ENCODE measurements at regions not wholly inside any gene's neighbourhood (a gene's known extent, or its start where the extent isn't known, plus 50 kb on each side); places are given as distances from the start of the nearest gene placed in this dataset.

DNA sequence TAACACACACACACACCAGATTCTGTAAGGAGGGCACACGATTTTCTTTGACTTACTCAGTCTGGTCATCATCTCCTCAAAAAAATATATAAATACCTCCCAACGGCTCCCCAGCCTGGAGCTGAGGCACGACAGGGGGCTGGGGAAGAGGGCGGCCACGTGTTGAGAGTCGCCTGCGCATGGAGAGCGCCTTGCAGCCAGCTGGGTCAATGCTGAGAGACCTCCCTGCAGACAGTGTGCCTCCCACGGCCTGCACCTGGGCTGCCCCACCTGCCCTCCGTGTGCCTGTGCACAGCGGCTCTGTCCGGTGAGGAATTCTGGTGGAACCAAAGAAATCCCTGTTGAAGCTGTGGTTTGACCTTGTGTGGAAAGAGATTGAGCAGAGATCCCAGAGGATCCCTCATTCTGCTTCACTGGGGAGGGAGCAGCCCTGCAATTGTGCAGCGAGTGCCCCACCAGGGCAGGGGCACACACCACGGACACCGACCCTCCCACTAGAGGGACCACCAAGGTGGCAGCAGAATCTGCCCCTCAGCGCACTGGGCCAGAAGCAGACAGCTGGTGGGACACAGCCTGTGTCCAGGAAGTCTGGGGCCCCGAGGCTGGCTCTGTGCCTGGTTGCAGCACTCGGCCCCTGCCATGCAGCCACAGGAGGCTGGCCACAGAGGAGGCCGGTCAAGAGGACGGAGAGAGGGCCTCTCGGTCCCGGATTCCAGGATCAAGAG lies 150.5 kb upstream of the PPP2R2D start:
- TF ChIP-seq POLR2A (IDR thresholded peaks at IDR 0.05): no peak
- no peak for TF ChIP-seq EP300 (IDR thresholded peaks at IDR 0.05)
- TF ChIP-seq, protein P1, sequence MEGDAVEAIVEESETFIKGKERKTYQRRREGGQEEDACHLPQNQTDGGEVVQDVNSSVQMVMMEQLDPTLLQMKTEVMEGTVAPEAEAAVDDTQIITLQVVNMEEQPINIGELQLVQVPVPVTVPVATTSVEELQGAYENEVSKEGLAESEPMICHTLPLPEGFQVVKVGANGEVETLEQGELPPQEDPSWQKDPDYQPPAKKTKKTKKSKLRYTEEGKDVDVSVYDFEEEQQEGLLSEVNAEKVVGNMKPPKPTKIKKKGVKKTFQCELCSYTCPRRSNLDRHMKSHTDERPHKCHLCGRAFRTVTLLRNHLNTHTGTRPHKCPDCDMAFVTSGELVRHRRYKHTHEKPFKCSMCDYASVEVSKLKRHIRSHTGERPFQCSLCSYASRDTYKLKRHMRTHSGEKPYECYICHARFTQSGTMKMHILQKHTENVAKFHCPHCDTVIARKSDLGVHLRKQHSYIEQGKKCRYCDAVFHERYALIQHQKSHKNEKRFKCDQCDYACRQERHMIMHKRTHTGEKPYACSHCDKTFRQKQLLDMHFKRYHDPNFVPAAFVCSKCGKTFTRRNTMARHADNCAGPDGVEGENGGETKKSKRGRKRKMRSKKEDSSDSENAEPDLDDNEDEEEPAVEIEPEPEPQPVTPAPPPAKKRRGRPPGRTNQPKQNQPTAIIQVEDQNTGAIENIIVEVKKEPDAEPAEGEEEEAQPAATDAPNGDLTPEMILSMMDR (IDR thresholded peaks at IDR 0.05): no peak
- H3K4me3 ChIP-seq: no peak overlapping the region
- H3K9me3 ChIP-seq: no peaks in the 10 kb centered on the region
- 58 to 61% methylated on average over 20 to 22 of the region's 22 CpGs for WGBS, 2 donors
- H3K27ac ChIP-seq: no peak overlapping the region
- no peaks in the 10 kb centered on the region for H3K27me3 ChIP-seq
- DNase-seq (ENCODE audit: low spot score in 2 of 2): no peak
- H3K36me3 ChIP-seq: no peaks in the 10 kb centered on the region
- no peaks in the 10 kb centered on the region for H3K4me1 ChIP-seq

DNA sequence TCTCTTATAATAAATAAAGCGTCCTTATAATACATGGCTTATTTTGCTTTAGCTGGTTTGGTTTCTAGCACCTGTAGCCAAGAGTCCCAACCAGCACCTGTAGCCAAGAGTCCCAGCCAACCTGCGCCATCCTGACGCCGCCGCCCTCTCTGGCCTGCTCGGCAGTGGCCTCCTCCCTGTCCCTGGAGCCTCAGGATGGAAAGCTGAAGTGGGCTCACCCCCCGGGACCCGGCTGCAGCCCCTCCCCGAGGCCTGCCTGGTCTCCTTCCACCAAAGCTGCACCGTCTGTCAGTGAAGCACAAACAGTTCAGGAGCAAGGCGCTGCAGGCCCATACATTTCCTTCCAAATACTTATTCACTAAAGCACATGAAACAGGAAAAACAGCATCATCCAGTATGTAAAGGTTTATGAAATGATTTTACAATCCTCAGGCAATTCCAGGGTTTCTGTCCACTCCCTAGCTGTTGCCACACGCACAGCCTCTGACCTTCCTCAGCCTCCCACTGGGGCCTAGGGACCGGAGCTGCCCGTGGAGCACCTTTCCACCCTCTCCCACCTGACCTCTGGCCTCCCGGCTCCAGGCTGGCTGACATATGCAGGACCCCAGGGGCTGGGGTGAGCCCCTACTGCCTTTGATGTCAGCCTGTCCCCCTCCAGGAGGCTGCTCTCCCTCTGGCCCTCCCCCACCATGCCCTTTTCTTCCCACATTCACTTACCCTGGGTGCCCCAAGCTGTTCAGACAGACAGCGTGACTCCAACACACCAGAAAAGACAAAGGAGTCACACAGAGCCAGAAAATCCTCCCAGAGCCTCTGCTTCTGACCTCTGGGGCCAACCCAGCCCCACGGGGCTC lies 149.6 kb upstream of the PPP2R2D start:
- DNase-seq (ENCODE audit: low spot score in 2 of 2): no peak
- TF ChIP-seq POLR2A (IDR thresholded peaks at IDR 0.05) (no peak), EP300 (IDR thresholded peaks at IDR 0.05) (no peak)
- TF ChIP-seq, protein P1 (IDR thresholded peaks at IDR 0.05): no peak
- WGBS, 2 donors: 63 to 64% methylated on average over 17 of the region's 17 CpGs
- Histone ChIP-seq H3K36me3 (no peaks in the 10 kb centered on the region), H3K9me3 (no peaks in the 10 kb centered on the region), H3K4me1 (no peaks in the 10 kb centered on the region), H3K27me3 (no peaks in the 10 kb centered on the region), H3K4me3 (no peak overlapping the region), H3K27ac (no peak overlapping the region)

DNA sequence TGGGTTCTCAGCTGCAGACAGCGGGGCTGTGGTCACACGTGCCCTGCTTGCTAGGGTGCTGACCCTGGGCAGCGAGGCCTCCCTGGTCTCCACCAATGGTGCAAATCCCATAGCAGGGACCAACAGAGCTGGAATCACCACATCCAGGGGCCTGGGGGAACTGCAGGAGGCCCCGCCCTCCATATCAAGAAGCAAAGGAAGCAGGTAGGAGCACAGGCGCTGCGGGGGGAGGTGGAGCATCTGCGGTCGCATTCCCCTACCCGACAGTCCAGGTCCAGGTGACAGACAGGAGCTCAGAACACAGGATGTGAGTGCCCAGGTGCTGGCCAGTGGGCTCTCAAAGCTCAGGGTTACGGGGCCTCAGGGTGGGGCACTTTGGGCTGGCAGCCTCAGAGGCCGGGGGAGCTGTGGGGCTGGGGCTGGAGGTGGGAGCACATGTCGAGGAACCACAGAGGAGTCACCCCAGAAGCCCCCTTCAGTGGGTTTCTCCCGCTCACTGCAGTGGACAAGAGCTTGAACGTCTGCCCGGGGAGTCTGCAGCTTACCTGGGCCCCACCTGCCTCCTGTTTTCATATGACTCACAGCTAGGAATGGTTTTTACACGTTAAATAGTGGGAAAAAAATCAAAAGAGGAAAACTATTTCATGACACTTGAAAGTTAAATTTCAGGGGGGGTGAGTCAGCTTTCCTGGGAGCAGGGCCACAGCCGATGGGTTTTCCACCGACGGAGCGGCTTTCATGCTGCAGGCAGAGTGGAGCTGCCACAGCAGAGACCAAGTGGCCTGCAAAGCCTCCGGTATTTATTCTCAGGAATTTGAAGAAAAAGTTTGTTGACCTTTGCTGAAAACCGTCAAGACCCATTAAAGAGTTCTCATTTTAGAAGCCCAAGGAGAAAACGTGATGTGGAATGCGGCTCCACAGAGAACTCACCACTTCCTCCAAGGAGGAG lies 148.7 kb upstream of the PPP2R2D start:
- no peaks in the 10 kb centered on the region for H3K4me1 ChIP-seq
- H3K27me3 ChIP-seq: no peaks in the 10 kb centered on the region
- H3K36me3 ChIP-seq: no peaks in the 10 kb centered on the region
- H3K4me3 ChIP-seq: no peak overlapping the region
- TF ChIP-seq EP300 (IDR thresholded peaks at IDR 0.05) (no peak), POLR2A (IDR thresholded peaks at IDR 0.05) (no peak)
- TF ChIP-seq, protein P1 (IDR thresholded peaks at IDR 0.05): no peak
- DNase-seq (ENCODE audit: low spot score in 2 of 2): no peak
- 70 to 75% methylated on average over 16 to 21 of the region's 24 CpGs for WGBS, 2 donors
- no peaks in the 10 kb centered on the region for H3K9me3 ChIP-seq
- H3K27ac ChIP-seq: no peak overlapping the region

DNA sequence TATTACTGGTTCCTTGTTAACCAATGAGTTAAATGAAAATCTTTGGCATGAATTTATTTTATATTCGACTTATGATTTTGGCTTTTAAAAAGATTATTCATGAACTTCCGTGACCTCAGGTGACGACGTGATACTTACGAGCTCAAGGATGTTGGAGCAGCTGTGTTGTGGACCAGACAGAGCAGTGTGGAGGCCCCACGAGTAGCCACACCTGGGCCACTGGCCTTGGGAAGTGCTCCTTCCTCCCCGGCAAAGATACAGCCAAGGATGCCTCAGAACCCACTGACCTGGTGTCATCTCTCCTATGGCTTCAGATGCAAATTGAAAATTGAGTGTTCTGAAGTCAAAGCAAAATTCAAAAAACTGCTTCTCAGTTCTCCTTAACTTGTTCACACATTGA lies 147.5 kb upstream of the PPP2R2D start:
- no peaks in the 10 kb centered on the region for H3K4me1 ChIP-seq
- H3K27me3 ChIP-seq: no peaks in the 10 kb centered on the region
- no peak overlapping the region for H3K4me3 ChIP-seq
- no peak for TF ChIP-seq POLR2A (IDR thresholded peaks at IDR 0.05)
- no peak for TF ChIP-seq EP300 (IDR thresholded peaks at IDR 0.05)
- H3K9me3 ChIP-seq: no peaks in the 10 kb centered on the region
- H3K36me3 ChIP-seq: no peaks in the 10 kb centered on the region
- no peak for DNase-seq (ENCODE audit: low spot score in 2 of 2)
- H3K27ac ChIP-seq: no peak overlapping the region
- WGBS, 2 donors: 73% methylated on average over 7 of the region's 7 CpGs

DNA sequence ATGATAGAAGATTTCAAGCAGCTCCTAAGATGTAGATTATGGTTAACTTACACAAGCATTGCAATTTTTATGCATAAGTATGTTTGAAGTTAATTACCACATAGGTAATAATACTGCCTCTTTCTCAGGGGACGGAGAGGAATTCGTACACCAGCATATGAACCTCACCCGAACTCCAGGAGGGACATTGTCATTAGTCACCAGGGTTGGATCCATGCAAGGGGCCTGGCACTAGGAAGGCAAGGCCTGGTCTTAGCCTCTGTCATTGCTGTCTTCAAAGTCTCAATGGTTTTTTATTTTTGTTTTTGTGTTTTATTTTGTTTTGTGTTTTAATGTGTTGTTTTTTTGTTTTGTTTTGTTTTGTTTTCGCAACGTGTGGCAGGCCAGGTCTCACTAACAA lies 145.6 kb upstream of the PPP2R2D start:
- no peak for TF ChIP-seq EP300 (IDR thresholded peaks at IDR 0.05)
- no peak overlapping the region for H3K27ac ChIP-seq
- no peaks in the 10 kb centered on the region for H3K27me3 ChIP-seq
- no peaks in the 10 kb centered on the region for H3K9me3 ChIP-seq
- no peak for DNase-seq (ENCODE audit: low spot score in 2 of 2)
- no peak overlapping the region for H3K4me3 ChIP-seq
- H3K36me3 ChIP-seq: no peaks in the 10 kb centered on the region
- H3K4me1 ChIP-seq: no peaks in the 10 kb centered on the region
- 77 to 88% methylated on average over 5 of the region's 5 CpGs for WGBS, 2 donors
